Fibroblast of skin of abdomen (primary cell): ENCODE measurements at regions not wholly inside any gene's neighbourhood (a gene's known extent, or its start where the extent isn't known, plus 50 kb on each side); places are given as distances from the start of the nearest gene placed in this dataset.
"Not testable (repeated sequence)": the region's sequence is repeated elsewhere in the genome, so short reads cannot be mapped to it uniquely, and the experiment has no call there.

Source experiments
- DNase-seq: peaks from one replicate; pipeline ENCODE4 v3.0.0-alpha.2; 2013

GRCh38 chr5:103425686-103426454, 136.7 kb downstream of the NUDT12 start:
- peak; percentile 51 for DNase-seq

GRCh38 chr5:103424453-103425205, 138.0 kb downstream of the NUDT12 start:
- peak; percentile 72 for DNase-seq

- DNase-seq, result no peak
Measured at GRCh38 chr5:103424026-103424425, 138.6 kb downstream of the NUDT12 start.

GRCh38 chr5:103422756-103423155, 139.8 kb downstream of the NUDT12 start:
- no peak for DNase-seq

GRCh38 chr5:103414604-103415003, 148.0 kb downstream of the NUDT12 start:
- no peak for DNase-seq

- no peak for DNase-seq
Measured at GRCh38 chr5:103411711-103412110, 150.9 kb downstream of the NUDT12 start.

GRCh38 chr5:103410172-103410571, 151.6 kb downstream of the MACIR start:
- DNase-seq, result no peak

- no peak for DNase-seq
Measured at GRCh38 chr5:103409013-103409670, 150.6 kb downstream of the MACIR start.

GRCh38 chr5:103408408-103408807, 149.8 kb downstream of the MACIR start:
- no peak for DNase-seq

GRCh38 chr5:103407402-103407801, 148.8 kb downstream of the MACIR start:
- DNase-seq, result peak; percentile 38

GRCh38 chr5:103404483-103404882, 145.9 kb downstream of the MACIR start:
- DNase-seq, result no peak

- no peak for DNase-seq
Measured at GRCh38 chr5:103402851-103403250, 144.3 kb downstream of the MACIR start.

- peak; percentile 47 for DNase-seq
Measured at GRCh38 chr5:103397739-103398581, 139.4 kb downstream of the MACIR start.

- DNase-seq, result no peak
Measured at GRCh38 chr5:103394676-103395075, 136.1 kb downstream of the MACIR start.

GRCh38 chr5:103393101-103393754, 134.7 kb downstream of the MACIR start:
- peak; percentile 66 for DNase-seq

GRCh38 chr5:103391659-103392058, 133.1 kb downstream of the MACIR start:
- no peak for DNase-seq

GRCh38 chr5:103389846-103390245, 131.3 kb downstream of the MACIR start:
- DNase-seq, result no peak

- no peak for DNase-seq
Measured at GRCh38 chr5:103389357-103389756, 130.8 kb downstream of the MACIR start.

GRCh38 chr5:103385722-103386121, 127.2 kb downstream of the MACIR start:
- DNase-seq, result no peak

GRCh38 chr5:103377638-103378037, 119.1 kb downstream of the MACIR start:
- DNase-seq, result not testable (repeated sequence)

GRCh38 chr5:103375863-103376591, 117.5 kb downstream of the MACIR start:
- no peak for DNase-seq
